Frontal cortex (tissue), 3 donors: ENCODE measurements at regions not wholly inside any gene's neighbourhood (a gene's known extent, or its start where the extent isn't known, plus 50 kb on each side); places are given as distances from the start of the nearest gene placed in this dataset.
"Not testable (repeated sequence)": the region's sequence is repeated elsewhere in the genome, so short reads cannot be mapped to it uniquely, and the experiment has no call there.

ENCODE experiments used
- DNase-seq, 2 donors: peaks; one replicate each; pipeline ENCODE4 v3.0.0; 2012; ENCODE audit warnings: low spot score in 2 of 2
- FAIRE-seq: peaks from 2 replicates; lab custom pipeline; 2012; peaks lifted over from hg19 to GRCh38; lab: Jason Lieb, UNC
- donor health status: control.
- donor health status: control.
- donor health status: control.

DNA sequence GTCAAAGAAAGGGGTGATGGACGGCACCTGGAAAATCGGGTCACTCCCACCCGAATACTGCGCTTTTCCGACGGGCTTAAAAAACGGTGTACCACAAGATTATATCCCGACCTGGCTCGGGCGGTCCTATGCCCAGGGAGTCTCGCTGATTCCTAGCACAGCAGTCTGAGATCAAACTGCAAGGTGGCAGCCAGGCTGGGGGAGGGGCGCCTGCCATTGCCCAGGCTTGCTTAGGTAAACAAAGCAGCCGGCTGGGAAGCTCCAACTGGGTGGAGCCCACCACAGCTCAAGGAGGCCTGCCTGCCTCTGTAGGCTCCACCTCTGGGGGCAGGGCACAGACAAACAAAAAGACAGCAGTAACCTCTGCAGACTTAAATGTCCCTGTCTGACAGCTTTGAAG is 413.8 kb upstream of the CTSO start:
- DNase-seq, FAIRE-seq: not testable (repeated sequence)

DNA sequence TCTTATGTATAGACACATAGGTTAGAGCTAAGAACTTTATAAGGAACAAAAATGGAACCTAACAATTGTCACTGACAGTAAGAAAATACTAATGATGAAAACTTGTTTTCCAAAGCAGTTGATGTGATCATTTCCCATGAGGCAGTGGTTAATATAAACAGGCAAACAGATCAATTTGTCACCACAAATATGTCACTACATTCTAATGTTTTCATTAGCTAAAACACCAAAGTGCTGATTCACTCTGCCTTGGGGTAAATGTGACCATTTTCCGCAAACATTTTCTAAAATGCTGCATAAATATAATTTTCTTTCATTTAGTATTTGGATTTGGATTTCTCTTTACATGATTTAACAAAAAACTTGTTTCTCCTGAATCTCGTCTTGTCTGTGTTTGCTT is 408.9 kb upstream of the CTSO start:
- no peak for FAIRE-seq
- no peak for DNase-seq

DNA sequence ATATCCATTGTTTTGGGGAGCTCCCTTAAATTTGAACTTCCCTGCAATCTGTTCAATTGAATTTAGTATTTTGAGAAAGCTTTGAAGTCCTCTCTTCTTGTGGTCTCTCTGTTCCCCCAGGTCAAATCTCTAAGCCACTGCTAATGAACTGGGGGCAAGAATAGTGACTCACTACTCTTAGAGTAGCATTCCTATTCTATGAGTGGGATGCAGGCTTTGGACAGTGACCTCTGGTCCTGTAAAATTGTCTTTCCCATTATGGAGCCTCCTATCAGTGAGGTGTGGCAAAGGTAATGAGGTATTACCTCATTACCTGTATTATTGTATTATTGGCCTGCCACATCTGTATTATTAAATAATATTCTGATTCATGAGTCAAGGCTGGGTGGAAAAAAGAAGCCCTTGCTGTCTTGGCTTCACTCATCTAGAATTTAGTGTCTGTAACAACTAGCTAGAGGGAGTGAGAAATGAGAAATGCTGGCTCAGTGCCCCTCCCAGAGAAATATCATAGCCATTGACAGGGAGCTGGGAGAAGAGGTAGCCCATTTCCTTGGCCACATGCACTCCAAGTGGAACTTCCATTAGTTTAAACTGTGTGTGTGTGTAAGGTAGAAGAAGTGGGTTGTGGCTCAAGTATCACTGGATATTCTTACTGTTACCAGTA is 393.9 kb upstream of the CTSO start:
- DNase-seq (no peak), FAIRE-seq (no peak)

DNA sequence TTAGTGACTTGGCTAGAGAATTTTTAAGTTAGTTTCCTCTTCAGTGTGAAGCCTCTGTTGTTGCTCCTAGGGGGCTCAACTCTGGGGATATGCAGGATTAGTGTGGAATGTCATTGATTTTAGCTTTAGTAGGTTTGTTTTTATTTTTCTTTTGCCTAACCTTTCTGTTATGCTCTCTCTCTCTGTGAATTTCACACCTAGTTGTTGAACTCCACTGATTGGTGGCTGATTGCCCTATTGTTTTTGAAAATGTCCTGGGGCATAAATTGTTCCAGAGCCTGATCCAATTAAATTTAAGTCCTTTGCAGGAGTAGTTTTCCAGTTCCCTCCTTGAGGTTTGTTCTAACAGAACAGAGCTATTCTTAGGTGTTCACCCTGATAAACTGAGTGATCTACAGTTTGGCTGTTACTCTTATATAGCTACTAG is 393.3 kb upstream of the CTSO start:
- FAIRE-seq (no peak), DNase-seq (no peak)

DNA sequence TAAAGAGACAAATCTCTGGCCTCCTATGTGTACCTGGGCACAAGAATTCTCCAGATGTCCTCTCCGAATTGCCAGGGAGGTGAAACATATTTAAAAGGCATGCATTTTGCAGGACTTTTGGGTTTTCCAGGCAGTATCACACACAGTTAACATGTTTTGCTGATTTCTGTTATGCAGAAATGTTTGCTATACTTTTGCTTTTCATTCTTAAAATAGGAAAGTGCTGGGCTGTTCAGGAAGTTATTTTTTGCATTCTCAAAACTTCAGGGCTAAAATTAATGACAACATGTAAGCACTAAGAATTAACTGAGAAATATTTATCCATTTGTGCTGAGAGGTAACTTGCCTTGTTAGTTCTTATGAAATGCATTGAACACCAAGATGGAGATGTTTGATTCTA is 390.7 kb upstream of the CTSO start:
- DNase-seq (no peak), FAIRE-seq (no peak)

DNA sequence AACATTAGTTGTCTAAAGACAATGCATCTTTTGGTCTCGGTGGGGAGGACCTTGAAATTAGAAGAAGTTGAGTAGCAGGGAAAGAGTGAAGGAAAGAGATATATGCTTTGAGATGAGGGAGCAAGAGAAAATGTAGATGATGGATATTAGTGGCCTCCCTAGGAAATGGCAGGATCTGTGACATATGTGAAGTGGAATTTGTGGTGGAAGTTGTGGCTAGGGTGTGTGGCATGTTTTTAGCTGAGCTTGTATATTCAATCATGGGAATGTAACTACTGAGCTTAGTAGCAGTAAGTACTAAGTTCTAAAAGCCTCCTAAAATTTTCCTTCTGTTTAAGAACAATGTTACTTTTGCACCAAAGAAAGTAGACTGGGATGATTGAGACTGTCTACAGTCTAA is 382.8 kb upstream of the CTSO start:
- FAIRE-seq = no peak
- no peak for DNase-seq

DNA sequence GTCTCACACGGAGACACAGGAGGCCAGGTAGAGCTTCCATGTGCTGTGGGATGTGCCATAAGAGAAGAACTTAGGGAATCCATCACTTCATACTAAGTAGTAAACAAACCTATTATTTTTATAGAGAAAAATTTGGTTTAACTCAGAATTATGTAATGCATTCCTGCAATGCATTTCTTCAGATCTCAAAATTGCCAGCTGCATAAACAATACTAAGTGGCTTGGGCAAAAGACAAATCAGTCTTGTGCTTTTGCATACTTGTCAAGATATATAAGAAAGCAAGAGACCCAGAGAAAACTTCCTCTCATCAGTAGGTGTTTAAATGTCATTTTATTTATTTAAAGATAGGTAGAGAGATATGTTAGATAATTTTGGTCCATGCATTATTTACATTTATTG is 382.1 kb upstream of the CTSO start:
- FAIRE-seq = no peak
- DNase-seq = no peak

DNA sequence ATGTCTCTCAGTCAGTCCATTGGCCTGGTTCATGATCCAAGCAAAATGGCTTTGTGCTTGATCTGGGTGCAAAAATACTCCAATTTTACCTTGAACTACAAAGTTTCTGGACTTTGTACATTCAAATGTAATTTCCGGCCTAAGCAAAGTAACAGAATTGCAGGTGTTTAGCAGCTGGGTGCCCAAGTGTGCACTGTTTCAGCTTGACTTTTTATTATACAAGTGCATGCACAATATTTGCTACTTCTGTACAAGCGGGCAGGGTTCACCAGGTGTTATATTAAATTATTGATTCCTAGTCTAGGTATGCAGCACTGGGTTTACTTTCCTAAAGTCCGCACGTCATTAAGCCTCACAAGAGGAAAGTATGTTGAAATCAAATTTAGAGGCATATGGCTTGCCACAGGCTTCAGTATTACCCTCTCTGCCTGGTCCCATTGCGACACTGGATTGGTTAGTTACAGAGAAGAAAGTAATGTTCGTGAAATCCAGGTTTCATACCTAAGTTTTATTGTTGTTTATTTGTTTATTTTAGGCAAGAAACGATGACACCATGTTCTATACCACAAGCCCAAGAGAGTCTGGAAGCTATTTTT is 376.9 kb upstream of the CTSO start:
- no peak for FAIRE-seq
- DNase-seq = no peak

DNA sequence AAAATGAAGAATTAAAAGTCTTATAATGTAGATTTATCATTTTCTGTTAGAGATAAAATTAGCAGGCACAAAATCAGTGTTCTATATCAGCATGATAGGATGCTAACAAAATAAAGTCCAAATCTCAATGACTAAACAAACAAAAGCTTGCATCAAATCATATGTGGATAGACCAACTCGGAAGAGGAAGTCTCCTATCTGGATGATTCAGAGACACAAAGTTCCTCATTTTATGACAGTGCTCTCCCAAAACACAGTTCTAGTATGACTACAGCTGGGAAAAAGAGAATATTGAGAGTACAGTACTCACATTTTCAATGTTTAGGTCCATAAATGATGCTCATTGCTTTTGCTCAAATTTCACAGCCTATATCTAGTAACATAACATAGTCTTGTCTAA is 376.1 kb upstream of the CTSO start:
- no peak for FAIRE-seq
- no peak for DNase-seq

DNA sequence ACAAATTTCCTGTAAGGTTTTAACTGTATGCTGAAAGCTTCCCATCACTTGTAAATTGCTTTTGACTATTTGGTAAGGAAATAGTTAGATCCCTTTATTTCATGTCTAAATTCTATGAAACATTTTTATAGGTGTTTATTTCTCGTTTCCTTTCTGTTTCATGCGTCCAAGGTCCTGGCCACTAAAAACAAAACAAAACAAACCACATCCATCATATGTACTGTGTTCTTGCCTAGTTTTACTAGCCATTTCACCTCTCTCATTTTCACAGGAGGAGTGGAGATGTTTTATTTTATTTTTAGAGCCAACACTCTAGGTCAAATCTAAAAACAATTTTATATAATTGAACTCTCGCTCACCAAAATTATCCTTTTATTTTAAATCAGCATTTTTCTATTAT is 375.2 kb upstream of the CTSO start:
- DNase-seq (no peak), FAIRE-seq (no peak)

DNA sequence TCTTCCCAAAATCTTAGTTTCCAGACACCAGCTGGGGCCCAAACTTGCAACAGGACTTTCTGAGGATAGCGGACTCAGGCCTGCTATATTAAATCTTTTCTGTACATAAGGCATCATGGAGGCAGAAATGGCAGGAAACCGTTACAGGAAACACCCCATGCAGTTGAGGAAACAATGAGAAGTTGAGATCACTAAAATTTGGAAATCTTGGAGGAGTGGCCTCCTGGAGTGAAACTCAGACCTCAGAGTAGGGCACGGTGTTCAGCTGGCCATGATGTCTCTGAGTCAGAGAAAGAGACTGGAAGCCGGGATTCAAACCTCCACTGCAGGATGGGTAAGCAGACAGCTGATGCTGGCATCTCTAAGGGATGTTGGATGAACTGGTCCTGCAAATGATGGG is 372.6 kb upstream of the CTSO start:
- no peak for DNase-seq
- no peak for FAIRE-seq

DNA sequence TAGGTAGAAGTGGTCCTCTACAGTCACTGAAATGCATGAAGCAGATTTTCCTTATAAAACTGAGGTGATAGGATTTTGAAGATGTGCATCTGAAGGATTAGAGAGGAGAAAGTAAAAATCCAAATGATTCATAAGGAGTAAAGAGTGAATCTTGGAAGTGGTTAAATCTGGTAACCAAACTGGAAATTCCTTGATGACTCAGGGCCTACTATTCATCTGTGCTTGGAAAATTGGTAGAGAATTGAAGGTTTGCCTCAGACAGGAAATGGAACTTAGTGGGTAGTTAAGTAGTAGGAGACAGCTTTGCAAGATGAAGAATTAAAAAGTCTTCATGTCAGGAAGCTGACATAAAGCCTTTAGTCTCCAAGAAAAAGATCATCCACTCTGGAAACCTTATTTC is 368.9 kb upstream of the CTSO start:
- DNase-seq (no peak), FAIRE-seq (no peak)

DNA sequence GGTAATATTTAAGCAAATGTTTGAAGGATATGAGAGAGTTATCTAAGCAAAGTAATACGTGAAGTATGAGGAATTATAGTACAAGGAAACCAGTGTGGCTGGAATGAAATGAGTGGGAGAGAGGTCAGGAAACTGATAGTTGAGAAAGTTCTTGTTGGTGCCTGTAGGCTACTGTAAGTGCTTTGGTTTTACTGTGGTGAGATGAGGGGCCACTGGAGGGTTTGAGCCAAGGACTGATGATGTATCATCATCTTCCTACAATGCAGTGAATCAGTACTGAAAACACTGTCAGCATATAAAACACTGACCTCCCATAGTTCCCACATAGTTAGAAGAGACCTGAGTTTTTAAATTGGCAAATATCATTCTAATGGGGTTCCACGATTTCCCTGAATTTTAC is 367.5 kb upstream of the CTSO start:
- no peak for FAIRE-seq
- no peak for DNase-seq

DNA sequence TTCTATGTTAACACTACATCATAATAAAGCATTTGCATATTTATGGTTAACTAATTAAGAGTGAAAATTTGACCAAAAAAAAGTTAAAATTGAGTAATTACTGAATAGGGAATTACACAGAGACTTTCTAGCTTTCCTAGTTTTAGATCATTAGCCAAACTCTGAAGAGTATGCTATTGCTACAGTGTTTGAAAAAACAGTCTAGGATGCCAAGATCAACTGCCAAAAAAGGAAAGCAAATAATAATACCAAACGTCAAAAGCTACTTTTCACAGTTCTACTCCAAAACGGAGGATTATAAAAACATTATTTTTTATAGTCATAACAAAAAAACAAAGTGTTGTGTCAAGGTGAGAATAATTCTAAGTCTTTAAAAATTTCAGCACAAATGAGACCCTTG is 359.8 kb upstream of the CTSO start:
- FAIRE-seq = no peak
- no peak for DNase-seq

DNA sequence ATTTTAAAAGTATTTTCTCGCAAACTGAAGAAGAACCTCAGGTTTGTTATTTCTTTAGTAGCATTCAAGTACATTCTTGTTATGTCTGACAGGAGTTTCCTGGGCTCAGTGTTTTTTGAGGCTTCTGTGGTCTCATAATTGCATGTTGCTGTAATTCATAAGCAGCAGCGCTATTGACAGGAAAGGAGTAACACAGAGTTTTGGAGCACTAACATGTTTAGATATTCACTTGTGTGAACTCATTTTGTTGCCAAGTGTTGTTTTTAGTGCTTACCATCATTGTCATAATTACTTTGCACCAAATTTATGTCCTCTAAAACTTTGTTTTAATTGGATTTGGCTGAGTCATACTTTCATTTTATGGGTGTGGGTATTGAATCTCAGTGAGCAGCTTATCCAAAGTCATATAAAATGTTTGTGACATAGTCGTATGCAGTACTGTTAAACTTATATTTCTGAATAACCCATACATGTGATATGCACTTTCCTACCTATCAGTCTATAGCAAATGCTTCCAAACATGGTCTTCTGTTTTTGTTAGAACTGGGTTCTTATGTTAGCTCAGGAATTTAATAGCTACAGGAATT is 358.7 kb upstream of the CTSO start:
- FAIRE-seq (no peak), DNase-seq (no peak)

DNA sequence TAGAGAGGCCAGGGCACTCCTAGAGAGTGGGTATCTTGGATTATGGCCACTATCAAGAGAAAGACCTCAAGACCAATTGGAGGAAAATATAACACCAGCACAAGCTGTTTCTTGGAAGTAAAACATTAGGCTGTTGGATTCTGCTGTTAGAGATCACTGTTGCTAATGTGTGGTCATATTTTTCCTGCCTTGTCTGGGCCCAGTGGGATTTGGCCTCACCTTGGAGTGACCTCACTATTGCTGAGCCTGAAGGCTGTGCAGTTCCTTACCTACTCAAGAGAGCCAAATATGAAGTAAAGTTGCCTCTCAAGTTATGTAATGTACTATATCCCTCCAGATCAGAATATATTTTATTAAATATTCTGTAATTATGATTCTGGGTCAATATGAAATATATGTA is 355.4 kb upstream of the CTSO start:
- no peak for FAIRE-seq

DNA sequence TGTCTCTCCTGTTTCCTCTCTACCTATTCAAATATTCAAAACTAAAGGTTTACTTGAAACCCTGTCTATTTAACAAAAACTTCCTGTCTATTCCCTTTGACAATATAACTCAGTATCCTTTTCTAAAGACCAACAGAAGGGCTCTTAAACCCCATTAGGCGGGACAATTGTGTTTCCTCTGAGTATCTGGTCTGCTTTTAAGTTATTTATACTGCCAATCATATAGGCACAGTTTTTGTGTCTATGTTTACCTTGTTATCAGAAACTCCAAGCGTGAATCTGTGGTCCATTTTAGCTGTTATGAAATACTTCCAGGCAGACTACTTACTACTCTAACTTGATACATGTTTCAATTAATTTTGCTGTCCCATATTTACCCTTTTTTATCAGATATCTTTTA is 350.0 kb upstream of the CTSO start:
- FAIRE-seq = no peak
- DNase-seq = no peak

More for the DNA sequence above, 355.4 kb upstream of the CTSO start:
- DNase-seq = no peak

DNA sequence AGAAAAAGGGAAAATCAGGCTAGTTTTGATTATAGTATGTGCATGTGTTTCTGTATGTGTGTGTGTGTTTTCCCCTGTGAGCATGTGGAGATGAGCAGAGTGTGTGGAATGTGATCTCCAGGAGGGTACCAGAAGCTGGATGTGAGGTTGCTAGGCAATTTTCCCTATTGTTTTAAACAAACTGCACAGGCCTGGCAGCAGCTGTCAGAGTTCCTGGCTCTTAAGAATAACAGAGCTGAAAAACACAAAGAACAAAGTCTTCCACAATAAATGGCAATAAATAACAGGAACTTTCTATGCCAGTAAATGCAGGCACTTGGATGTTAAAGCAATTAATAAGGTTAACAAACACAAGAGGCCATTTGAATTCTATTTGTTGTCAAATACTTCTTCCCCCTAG is 344.6 kb upstream of the CTSO start:
- FAIRE-seq = no peak
- DNase-seq = no peak

DNA sequence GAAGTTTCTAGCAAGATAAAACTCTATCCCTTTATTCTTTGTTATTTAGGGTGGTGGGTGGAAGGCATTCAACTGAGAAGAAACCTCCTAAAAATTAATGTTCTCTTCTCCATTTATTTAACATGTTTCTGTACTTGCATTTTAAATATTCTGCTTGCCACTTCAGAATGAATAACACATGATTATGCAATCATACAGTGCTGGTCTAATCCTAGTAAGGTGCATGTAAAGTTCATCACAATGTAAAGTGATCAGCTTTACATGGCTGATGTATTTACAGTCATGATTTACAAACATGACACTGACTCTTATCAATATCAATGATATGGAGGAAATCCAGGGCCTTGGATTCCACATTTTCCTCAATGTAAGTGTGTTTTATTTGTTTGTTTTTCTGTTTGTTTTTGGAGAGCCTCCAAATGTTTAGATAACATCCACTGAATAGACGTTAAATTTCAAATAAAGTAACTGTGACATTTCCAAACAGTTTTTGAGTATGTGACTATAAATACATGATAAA is 342.1 kb upstream of the CTSO start:
- FAIRE-seq (no peak), DNase-seq (no peak)

DNA sequence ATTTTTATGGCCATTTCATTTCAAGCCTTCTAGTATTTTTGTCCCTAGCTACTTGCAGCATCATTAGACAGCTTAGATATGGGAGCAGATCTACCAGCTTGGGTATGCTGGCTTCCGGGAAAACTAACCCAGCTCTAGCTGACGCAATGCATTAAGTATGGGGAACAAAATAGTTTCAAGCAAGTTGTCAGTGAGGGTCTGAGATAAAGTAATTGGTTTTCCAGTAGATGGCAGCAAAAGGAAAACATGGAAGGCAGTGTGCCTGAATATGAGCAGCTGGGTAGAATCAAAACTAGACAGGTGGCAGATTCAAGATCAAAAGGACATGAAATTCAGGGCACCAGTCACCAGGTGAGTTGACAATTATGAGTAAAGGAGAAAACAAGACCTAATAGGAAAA is 340.9 kb upstream of the CTSO start:
- DNase-seq = no peak
- FAIRE-seq = no peak

DNA sequence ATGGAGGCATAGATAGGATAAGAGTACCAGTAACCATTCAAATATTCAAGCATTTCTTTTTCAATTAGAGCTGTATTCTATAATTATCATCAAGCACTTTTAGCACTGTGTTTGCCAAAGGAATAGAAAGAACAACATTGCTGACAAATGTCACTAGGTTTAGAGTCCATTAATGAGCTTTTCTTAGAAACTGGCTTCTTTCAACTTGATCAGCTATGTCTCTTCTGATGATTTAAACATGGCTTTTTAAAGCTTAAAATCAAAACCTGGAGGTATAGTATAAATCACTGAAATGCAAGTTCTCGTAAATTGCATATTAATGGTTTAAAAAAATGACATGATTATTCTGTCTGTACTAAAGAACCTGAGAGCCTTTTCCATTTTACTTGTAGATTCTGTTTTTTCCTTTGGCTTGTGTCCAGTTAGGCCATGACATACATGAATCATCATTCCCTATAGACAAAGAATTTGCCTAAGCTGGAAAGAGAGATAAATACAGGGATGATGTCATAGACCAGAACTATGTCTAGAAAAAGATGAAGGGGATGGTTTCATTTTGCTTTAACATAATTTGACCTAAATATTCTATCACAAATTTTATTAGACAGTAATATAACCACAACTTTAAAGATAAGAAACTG is 340.1 kb upstream of the CTSO start:
- DNase-seq (no peak), FAIRE-seq (no peak)
